OCI-LY7 (cell line): ENCODE measurements at regions not wholly inside any gene's neighbourhood (a gene's known extent, or its start where the extent isn't known, plus 50 kb on each side); places are given as distances from the start of the nearest gene placed in this dataset.

Source experiments
- BruUV-seq: library from RNA; stranded (reverse); fragments of 400-500 nt; replicated peaks from 2 replicates; lab custom pipeline; 2021; lab: Mats Ljungman, UMichigan
- CTCF ChIA-PET: fragments of 300-600 bp; sonication (Branson Sonifier 250); formaldehyde crosslinking; loops from one replicate; lab custom pipeline; 2022; ENCODE audit warnings: antibody characterized with exemption; ENCODE audit not compliant: unreplicated experiment; lab: Charles Lee
- POLR2A ChIA-PET: fragments of 300-600 bp; sonication (Branson Sonifier 250); formaldehyde crosslinking; loops from one replicate; lab custom pipeline; 2022; ENCODE audit warnings: antibody characterized with exemption; lab: Charles Lee
- DNase-seq: peaks from one replicate; pipeline ENCODE4 v3.0.0-alpha.2; 2015; ENCODE audit warnings: low spot score
- H2AFZ ChIP-seq: fragments of 200-600 bp; sonication (generic), shearing (Covaris generic); 2 replicates; pipeline ENCODE4 v1.6.1; 2014; ENCODE audit warnings: mild to moderate bottlenecking, antibody characterized with exemption, low read length, moderate library complexity
- H3K27ac ChIP-seq: fragments of 200-600 bp; sonication (generic); 2 replicates; pipeline ENCODE4 v1.5.1; 2014; ENCODE audit warnings: mixed run types, low read depth, mild to moderate bottlenecking, moderate library complexity, low read length, inconsistent platforms; ENCODE audit not compliant: poor library complexity, severe bottlenecking
- H3K36me3 ChIP-seq: fragments of 200-600 bp; sonication (generic); 2 replicates; pipeline ENCODE4 v1.6.1; 2014; ENCODE audit warnings: mild to moderate bottlenecking, antibody characterized with exemption, low read length, moderate library complexity, mixed read lengths; ENCODE audit not compliant: insufficient read depth
- H3K4me1 ChIP-seq: fragments of 200-600 bp; sonication (generic); 2 replicates; pipeline ENCODE4 v1.5.1; 2014; ENCODE audit warnings: mild to moderate bottlenecking, low read length; ENCODE audit not compliant: insufficient read depth, poor library complexity, severe bottlenecking
- H3K4me2 ChIP-seq: fragments of 200-600 bp; sonication (generic); 2 replicates; pipeline ENCODE4 v1.6.1; 2014; ENCODE audit warnings: mild to moderate bottlenecking, low read length
- H3K4me3 ChIP-seq: fragments of 200-600 bp; sonication (generic); 2 replicates; pipeline ENCODE4 v1.5.1; 2014; ENCODE audit warnings: mild to moderate bottlenecking, low read depth, low read length; ENCODE audit not compliant: poor library complexity, severe bottlenecking
- H3K79me2 ChIP-seq: fragments of 200-600 bp; sonication (generic); 2 replicates; pipeline ENCODE4 v1.6.1; 2016; ENCODE audit warnings: low read depth, mild to moderate bottlenecking, low read length, moderate library complexity, mixed read lengths; ENCODE audit not compliant: insufficient read depth
- H3K9me2 ChIP-seq: fragments of 200-600 bp; sonication (generic); 2 replicates; pipeline ENCODE4 v1.6.1; 2016; ENCODE audit warnings: mild to moderate bottlenecking, low read length, mixed read lengths; ENCODE audit not compliant: insufficient read depth
- H3K9me3 ChIP-seq: fragments of 200-600 bp; sonication (generic); 2 replicates; pipeline ENCODE4 v1.6.1; 2014; ENCODE audit warnings: mild to moderate bottlenecking, mixed run types, low read length, mixed read lengths
- H4K20me1 ChIP-seq: fragments of 200-600 bp; sonication (generic); 2 replicates; pipeline ENCODE4 v1.6.1; 2014; ENCODE audit warnings: mild to moderate bottlenecking, antibody characterized with exemption, low read length, moderate library complexity, mixed read lengths; ENCODE audit not compliant: insufficient read depth
- CTCF ChIP-seq: fragments of 200-600 bp; sonication (generic); conservative IDR thresholded peaks from 2 replicates; pipeline ENCODE4 v1.5.1; 2014; ENCODE audit warnings: mild to moderate bottlenecking, antibody characterized with exemption, low read length, moderate library complexity, mixed read lengths
- EZH2phosphoT487 ChIP-seq: fragments of 200-600 bp; sonication (generic); IDR thresholded peaks from 2 replicates; pipeline ENCODE4 v1.6.1; 2018; ENCODE audit warnings: low read depth, borderline replicate concordance, mild to moderate bottlenecking, mixed run types, antibody characterized with exemption, low read length, moderate library complexity, mixed read lengths
- intact Hi-C: fragments of 100-400 bp; cut with micrococcal nuclease; formaldehyde crosslinking; loops from one replicate; pipeline ENCODE4 v1.10.0; 2022; ENCODE audit not compliant: unreplicated experiment

- no peaks in the 10 kb centered on the region for H3K9me3 ChIP-seq
- BruUV-seq: TSS peak; percentile 96
- H3K36me3 ChIP-seq: no peaks in the 10 kb centered on the region
- H3K79me2 ChIP-seq: no peaks in the 10 kb centered on the region
- H3K27ac ChIP-seq: peak overlapping the region; percentile 98
- intact Hi-C loops: loop anchor here (1.0 to 2.0 kb wide), 2 partner anchors 58 to 134 kb away; no protein-coding TSS in a partner anchor
- ChIA-PET POLR2A (interaction anchor here (0.6 to 19.3 kb wide), 19 partner anchors 14 to 956 kb away, joined by 3 to 358 read pairs (median 4); no protein-coding TSS in a partner anchor), CTCF (interaction anchor here (0.6 to 2.5 kb wide), 3 partner anchors 54 to 233 kb away, joined by 3 to 14 read pairs (median 4); no protein-coding TSS in a partner anchor)
- H3K9me2 ChIP-seq: no peaks in the 10 kb centered on the region
- peak overlapping the region; percentile 40 for H3K4me3 ChIP-seq
- no peak overlapping the region for H2AFZ ChIP-seq
- H3K4me2 ChIP-seq: peak overlapping the region; percentile 72
- H3K4me1 ChIP-seq: peaks cover 99% of the 10 kb centered on the region
- no peaks in the 10 kb centered on the region for H4K20me1 ChIP-seq
- TF ChIP-seq CTCF: no peak
- peak; percentile 94 for DNase-seq
These were observed 134.5 kb downstream of the PALM2AKAP2 start for GRCh38 chr9:109914280-109915027.

GRCh38 chr9:109916316-109916715 lies 136.3 kb downstream of the PALM2AKAP2 start:
- H3K9me3 ChIP-seq: no peaks in the 10 kb centered on the region

More at GRCh38 chr9:109916316-109916715, 136.3 kb downstream of the PALM2AKAP2 start:
- intact Hi-C loops: no loop called here
- ChIA-PET CTCF (interaction anchor here (0.8 to 0.9 kb wide), 2 partner anchors 8 to 51 kb away, joined by 3 read pairs; no protein-coding TSS in a partner anchor), POLR2A (interaction anchor here (0.5 to 19.3 kb wide), 11 partner anchors 10 to 905 kb away, joined by 3 to 358 read pairs (median 9); no protein-coding TSS in a partner anchor)
- peak overlapping the region; percentile 78 for H3K4me2 ChIP-seq
- BruUV-seq: no TSS peak
- peaks cover 99% of the 10 kb centered on the region for H3K4me1 ChIP-seq
- H2AFZ ChIP-seq: peak overlapping the region; percentile 27; the same call in 1 of the 2 replicates
- no peak overlapping the region for H3K4me3 ChIP-seq
- DNase-seq: no peak
- TF ChIP-seq EZH2phosphoT487 (no peak), CTCF (no peak)
- no peaks in the 10 kb centered on the region for H3K9me2 ChIP-seq
- peak overlapping the region; percentile 98 for H3K27ac ChIP-seq
- H3K36me3 ChIP-seq: no peaks in the 10 kb centered on the region
- H4K20me1 ChIP-seq: no peaks in the 10 kb centered on the region
- H3K79me2 ChIP-seq: no peaks in the 10 kb centered on the region
